DND-41 (cell line): ENCODE measurements at regions not wholly inside any gene's neighbourhood (a gene's known extent, or its start where the extent isn't known, plus 50 kb on each side); places are given as distances from the start of the nearest gene placed in this dataset.

Experiments
- CTCF ChIP-seq: IDR thresholded peaks from 2 replicates; pipeline ENCODE4 v1.5.1; 2012; ENCODE audit warnings: borderline replicate concordance, low read length, moderate library complexity, mild to moderate bottlenecking; ENCODE audit not compliant: poor library complexity, severe bottlenecking; ENCODE audit errors: extremely low read depth
- EZH2 ChIP-seq: IDR thresholded peaks from 3 replicates; pipeline ENCODE4 v1.6.1; 2012; ENCODE audit warnings: borderline replicate concordance, low read depth, mild to moderate bottlenecking, moderate library complexity, low read length, inconsistent platforms; ENCODE audit not compliant: severe bottlenecking

- TF ChIP-seq CTCF: no peak
- TF ChIP-seq EZH2: no peak
These were observed 463.2 kb upstream of the ROBO1 start for GRCh38 chr3:80230962-80231361.
